ENCODE measurements at regions not wholly inside any gene's neighbourhood (a gene's known extent, or its start where the extent isn't known, plus 50 kb on each side); places are given as distances from the start of the nearest gene placed in this dataset.

- no peak for DNase-seq (ENCODE audit: low read depth)
Measured at GRCh38 chr3:40994611-40995010, 204.7 kb upstream of the CTNNB1 start.

- no peak for DNase-seq (ENCODE audit: low read depth)
Measured at GRCh38 chr3:40995271-40995670, 204.0 kb upstream of the CTNNB1 start.

- DNase-seq (ENCODE audit: low read depth) = no peak
Measured at GRCh38 chr3:40996382-40996781, 202.9 kb upstream of the CTNNB1 start.

GRCh38 chr3:40996827-40997710 is 202.2 kb upstream of the CTNNB1 start:
- no peak for DNase-seq (ENCODE audit: low read depth)

GRCh38 chr3:40997711-40998519 is 201.4 kb upstream of the CTNNB1 start:
- peak; percentile 5 for DNase-seq (ENCODE audit: low read depth)

- no peak for DNase-seq (ENCODE audit: low read depth)
Measured at GRCh38 chr3:40999682-41000081, 199.6 kb upstream of the CTNNB1 start.

GRCh38 chr3:41000471-41000870 is 198.8 kb upstream of the CTNNB1 start:
- DNase-seq (ENCODE audit: low read depth) = no peak

- no peak for DNase-seq (ENCODE audit: low read depth)
Measured at GRCh38 chr3:41001556-41001955, 197.7 kb upstream of the CTNNB1 start.

GRCh38 chr3:41002104-41002503 is 197.2 kb upstream of the CTNNB1 start:
- no peak for DNase-seq (ENCODE audit: low read depth)

- no peak for DNase-seq (ENCODE audit: low read depth)
Measured at GRCh38 chr3:41007399-41007798, 191.9 kb upstream of the CTNNB1 start.

GRCh38 chr3:41011854-41012253 is 187.5 kb upstream of the CTNNB1 start:
- DNase-seq (ENCODE audit: low read depth) = no peak

GRCh38 chr3:41018855-41019254 is 180.4 kb upstream of the CTNNB1 start:
- no peak for DNase-seq (ENCODE audit: low read depth)

GRCh38 chr3:41024031-41024836 is 175.1 kb upstream of the CTNNB1 start:
- no peak for DNase-seq (ENCODE audit: low read depth)

GRCh38 chr3:41026394-41027177 is 172.7 kb upstream of the CTNNB1 start:
- DNase-seq (ENCODE audit: low read depth) = peak; percentile 69

- DNase-seq (ENCODE audit: low read depth) = no peak
Measured at GRCh38 chr3:41029356-41029755, 169.9 kb upstream of the CTNNB1 start.

GRCh38 chr3:41030220-41030619 is 169.1 kb upstream of the CTNNB1 start:
- DNase-seq (ENCODE audit: low read depth) = no peak

GRCh38 chr3:41031401-41031800 is 167.9 kb upstream of the CTNNB1 start:
- no peak for DNase-seq (ENCODE audit: low read depth)

- DNase-seq (ENCODE audit: low read depth) = no peak
Measured at GRCh38 chr3:41033956-41034519, 165.3 kb upstream of the CTNNB1 start.

GRCh38 chr3:41035456-41036022 is 163.8 kb upstream of the CTNNB1 start:
- DNase-seq (ENCODE audit: low read depth) = no peak

- DNase-seq (ENCODE audit: low read depth) = no peak
Measured at GRCh38 chr3:41037651-41038334, 161.5 kb upstream of the CTNNB1 start.
